RPMI8226 (cell line): ENCODE measurements at regions not wholly inside any gene's neighbourhood (a gene's known extent, or its start where the extent isn't known, plus 50 kb on each side); places are given as distances from the start of the nearest gene placed in this dataset.
"Not testable (repeated sequence)": the region's sequence is repeated elsewhere in the genome, so short reads cannot be mapped to it uniquely, and the experiment has no call there.

Source experiments
- DNase-seq: peaks from one replicate; pipeline ENCODE4 v3.0.0-alpha.2; 2015

DNA sequence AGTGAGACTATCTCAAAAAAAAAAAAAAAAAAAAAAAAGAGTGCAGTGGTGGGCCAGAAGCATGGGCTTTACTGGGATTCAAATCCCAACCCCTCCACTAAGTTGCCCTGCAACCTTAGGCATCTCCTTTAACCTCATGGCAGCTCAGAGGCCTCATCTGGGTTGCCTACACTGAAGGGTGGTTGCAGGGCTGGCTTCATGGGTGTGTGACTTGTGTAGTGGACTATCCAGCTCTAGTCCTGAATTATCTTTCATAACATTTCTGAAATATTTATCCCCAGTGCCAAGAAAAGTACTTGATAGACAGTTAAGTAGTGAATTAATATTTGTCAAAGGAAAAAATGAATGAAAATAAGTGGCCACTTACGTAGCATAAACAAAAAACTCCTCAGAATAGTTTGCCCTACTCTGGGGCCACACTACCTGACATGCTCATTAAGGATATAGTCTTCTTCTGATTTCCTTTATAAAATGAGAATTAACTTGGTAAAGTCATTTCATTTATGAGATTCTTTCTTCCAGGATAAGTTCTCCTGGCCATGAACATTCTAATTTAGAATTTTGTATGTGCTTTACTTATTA lies 116.0 kb upstream of the SYT13 start:
- no peak for DNase-seq

DNA sequence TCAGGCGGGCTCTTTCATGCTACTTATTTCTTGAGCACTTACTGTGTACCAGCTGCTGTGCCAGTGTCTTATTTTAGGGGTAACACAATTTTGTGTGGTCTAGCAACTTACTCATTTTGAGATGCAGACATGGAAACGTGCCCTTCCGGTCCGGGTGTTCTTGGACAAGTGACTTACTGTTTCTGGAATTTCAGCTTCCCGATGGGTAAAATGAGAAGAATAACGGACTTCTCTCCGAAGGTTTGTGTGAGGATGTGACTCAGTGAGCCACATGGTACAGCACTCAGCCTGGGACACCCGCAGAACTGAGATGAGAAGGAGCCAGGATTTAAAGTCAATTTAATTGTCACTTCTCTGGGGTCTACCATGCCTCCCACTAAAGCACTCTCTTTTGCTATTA lies 114.5 kb upstream of the SYT13 start:
- DNase-seq: no peak

DNA sequence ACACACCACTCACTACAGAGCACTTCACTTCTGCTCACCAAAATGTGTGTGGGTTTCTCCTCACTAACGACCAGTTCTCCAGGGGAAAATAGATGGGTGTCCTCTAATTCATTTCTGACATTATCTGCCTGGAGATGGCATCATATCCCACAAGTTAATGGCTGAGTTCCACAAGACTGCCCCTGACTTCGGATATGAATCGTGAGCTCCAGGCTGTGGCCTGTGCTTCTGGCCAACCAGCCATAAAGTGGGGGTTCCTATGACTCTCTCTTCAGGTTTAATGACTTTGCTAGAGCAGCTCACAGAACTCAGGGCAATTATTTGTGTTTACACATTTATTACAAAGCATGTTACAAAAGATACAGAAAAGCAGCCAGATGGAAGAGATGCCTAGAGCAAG lies 113.0 kb upstream of the SYT13 start:
- DNase-seq: no peak

DNA sequence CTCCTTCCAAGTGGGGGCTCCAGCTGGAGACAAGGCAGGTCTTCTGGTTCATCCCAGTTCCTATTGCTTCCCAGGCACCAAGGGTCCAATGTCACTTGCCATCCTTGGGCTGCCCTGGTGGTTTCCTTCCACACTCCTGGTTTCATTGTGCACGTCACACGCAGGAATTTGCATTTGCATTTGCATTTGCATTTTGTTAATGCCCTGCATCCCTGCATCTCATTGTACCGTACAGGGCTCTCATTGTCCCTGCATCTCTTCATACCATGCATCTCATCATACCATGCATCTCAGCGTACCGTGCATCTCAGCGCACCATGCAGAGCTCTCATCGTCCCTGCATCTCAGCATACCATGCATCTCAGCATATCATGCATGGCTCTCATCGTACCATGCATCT lies 112.2 kb upstream of the SYT13 start:
- no peak for DNase-seq

DNA sequence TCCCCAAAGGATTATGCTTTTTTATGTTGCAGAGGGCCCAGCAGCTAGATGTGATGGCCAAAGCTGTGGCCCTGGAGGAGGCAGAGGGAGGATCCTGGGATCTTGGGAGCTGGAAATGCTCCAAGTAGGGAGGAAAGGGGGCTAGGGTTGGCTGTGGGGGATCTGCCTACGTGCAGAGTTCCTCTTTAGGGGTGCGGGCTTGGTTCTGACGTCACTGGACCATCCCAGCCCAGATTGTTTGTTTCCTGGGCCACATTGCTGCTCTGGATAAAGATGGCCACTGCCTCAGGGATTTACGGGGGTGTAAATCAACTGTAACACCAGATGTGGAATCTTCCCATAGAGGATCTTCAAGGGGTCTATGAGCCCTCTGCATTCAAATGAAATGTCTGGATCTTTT lies 110.3 kb upstream of the SYT13 start:
- DNase-seq: no peak

DNA sequence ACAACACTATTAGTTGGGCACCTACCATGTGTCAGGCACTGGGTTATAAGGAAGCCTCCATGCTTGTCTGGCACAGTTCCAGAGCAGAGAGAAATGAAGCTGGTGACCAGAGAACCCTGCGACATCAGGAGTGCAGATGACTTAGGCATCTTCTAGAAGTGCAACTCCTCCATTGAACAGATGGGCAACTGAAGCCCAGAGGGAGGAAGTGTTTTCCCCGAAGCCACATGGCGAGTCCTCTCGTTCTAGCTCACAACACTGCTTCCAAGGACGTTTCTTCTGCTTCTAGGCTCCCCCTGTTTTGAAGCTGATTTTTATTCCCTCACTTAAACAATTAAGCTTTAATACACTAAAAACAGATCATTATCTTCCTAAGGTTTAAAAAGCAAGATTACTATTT lies 109.8 kb upstream of the SYT13 start:
- no peak for DNase-seq

DNA sequence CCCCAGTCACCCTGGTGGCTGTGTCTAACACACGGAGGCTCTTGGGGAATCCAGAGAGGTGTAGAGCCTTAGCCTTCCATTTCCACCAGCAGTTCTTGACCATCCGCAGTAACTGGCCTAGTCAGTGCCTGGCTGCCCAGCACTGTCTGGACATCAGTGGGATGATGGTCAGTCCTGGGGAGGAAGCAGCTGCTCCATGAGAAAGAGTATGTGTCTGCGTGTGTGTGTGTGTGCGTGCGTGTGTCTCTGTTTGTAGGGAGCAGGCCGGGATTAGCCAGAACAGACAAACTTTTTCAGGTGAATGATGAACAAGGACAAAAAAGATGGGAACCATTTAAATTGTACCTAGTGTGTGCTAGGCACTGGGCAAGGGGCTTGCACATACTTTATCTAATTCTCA lies 109.3 kb upstream of the SYT13 start:
- DNase-seq: no peak

DNA sequence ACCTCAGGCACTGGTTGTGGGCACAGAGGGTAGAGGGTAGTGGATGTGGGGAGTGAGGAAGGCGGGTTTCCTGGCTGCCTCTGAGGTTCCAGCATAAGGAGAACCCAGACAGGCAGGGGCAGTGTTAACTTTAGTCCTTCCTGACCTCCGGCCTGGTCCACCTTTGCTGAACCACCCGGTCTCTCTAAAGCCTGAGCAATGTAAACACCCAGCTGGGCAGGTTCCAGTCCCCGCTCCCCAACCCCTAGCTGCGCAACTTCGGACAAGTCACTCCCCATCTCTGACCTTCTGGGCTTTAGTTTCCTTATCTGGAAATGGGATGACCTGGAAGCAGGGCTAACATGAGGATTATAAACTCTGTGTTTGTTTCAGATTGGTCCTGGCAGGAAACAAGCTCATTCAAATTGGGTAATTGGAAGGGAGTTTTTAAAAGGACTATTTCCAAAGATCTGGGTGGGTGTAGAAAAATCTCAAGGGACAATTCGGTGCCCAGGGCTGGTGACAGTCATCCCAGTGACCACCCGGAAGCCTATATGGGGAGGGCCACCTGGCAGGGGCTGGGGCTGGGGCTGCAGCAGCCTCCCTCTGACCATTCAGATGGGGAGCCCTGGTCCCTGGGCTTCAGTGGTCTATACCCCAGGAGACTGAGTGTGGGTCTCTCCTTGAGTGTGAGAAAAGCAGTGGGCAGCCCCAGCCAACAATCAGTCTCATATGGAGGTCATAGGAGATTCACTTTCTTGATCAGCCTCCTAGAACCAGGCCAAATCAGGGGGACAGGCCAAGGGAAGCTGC lies 108.3 kb upstream of the SYT13 start:
- DNase-seq: no peak

DNA sequence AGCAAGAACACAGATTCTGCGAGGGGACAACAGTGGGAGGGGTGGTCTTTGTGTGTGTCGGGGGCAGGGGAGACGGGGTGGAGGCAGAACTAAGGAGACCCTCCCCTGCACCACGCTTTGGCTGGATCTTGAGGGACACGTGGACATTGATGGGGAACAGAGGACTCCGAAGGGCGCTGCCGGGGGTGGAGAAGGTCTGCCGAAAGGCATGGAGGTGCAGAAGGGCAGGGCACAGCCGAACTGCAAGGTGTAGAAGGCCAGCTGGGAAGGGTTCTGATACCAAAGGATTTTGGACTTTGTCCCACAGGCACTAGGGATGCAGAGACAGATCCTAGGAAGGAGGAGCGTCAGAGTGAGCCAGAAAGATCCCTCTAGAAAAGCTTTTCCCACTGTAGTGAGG lies 107.7 kb upstream of the SYT13 start:
- DNase-seq: no peak

DNA sequence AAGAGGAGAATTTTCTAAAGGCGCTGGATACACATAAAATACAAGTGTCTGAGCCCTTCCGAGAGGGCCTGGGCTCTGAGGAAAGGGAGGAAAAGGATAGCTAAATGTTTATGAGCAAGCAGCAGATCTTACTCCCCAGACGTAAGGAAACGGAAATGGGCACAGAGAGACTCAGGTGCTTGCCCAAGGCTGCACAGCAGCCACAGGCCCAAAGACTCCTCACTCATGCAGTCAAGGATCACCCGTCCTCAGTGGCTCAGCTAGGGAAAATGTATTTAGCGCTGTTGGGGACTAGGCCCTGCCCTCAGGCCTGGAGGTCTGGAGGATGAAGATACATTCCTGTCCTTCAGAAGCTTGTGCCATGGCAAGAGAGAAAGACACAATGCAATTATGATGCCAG lies 107.2 kb upstream of the SYT13 start:
- DNase-seq: no peak

DNA sequence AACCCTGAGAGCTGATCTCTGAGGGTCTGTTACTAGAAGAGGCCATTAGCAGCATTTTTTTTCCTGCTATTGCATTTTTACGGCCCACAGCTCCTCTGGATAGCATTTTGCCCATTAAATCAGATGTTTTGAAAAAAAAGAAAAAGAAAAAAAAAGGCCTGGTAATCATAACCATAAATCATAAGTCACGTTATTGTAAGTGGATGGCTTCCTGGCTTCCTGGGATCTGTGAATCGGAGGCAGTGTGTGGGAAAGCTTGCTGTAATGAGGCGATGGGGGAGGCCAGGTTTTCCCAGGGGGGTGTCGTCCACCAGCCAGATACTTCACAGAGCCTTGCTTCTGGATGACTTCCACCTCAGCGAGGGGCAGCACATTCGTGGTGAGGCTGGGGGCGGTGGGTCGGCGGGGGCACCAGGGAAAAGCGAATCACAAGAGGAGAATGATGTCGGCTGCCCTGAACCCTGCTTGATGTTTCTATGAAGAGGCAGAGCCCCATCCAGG lies 106.5 kb upstream of the SYT13 start:
- DNase-seq: no peak

DNA sequence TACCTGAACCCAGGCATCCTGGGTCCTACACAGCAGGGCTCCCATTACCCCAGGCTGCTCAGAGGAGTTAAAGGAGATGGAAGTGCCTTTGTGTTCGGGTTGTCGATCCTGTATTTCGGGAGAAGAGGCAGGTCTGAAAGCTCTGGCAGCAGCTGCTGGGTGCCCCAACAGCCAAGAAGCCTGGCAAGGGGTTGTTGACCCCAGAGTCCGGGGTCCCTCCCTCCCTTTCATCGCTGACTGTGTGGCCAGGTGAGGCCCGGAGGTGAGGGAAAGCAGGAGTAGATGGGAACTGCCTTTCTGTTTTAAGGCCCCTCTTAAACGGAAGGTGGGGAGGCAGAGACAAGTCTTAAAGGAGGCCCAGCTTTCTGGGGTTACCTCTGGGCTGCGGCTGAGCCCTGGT lies 106.0 kb upstream of the SYT13 start:
- no peak for DNase-seq

DNA sequence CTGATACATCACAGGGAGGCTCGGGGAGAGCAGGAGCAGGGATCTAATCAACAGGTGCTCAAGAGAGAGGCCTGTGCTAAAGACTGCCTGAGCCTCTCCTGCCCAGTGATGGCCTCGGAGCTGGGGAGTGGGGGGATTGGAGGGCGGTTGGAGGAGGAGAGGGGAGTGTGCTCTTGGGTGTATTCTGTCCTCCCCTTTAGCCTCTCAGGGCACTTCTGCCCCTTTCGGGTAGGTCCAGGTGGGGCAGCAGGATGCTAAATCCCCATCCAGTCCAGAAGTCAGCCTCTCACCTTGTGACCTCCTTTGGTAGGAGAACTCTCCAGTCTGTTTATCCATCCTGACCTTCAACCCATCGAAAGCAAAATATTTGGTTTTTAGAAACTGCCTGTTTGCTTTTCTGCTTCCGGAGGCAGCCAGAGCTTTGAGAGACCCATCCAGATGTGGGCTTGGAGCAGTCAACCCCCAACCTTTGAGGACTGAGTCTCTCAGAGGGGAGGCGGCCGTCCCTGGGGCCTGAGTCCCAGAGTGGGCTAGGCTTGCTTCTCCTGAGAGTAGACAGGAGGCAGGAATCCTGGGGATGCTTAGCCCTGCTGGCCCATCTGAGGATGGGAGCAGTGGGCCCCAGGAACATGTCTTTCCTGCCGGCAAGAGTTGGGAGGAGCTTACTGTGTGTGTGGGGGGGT lies 105.2 kb upstream of the SYT13 start:
- no peak for DNase-seq

DNA sequence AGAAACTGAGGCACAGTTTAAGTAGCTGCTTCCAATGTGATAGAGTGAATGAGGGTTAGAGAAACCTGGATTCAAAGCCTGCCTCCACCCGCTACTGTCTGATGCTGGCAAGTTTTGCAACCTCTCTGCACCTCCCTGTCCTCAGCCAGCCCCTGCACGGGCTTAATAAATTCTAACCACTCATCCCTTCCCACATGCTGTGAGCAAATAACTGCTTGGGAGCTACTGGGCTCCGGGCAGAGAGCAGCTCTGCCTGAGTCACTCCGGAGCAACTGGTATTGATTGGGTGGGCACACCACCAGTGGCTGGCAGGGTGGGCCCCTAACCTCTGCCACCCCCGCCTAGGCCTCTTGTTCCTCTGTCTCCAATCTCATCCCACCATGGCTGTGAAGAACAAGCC lies 104.3 kb upstream of the SYT13 start:
- no peak for DNase-seq

DNA sequence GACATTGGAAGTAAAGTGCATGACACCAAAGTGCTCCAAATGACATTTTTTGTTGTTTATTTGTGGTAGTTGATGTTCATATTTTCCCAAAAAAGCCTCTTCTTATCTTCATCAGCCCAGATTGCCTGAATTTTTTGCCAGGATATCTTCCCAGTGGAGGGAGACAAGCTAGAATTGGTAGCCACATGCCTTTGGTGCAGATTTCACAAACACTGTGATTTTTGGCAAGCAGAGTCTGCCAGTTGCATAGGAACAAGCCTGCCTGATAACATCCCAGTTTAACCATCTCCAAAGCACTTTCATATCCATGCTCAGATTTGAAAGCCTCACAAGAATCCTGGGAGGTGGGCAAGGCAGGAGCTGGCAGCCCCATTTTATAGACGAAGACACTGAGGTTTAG lies 102.3 kb upstream of the SYT13 start:
- no peak for DNase-seq

DNA sequence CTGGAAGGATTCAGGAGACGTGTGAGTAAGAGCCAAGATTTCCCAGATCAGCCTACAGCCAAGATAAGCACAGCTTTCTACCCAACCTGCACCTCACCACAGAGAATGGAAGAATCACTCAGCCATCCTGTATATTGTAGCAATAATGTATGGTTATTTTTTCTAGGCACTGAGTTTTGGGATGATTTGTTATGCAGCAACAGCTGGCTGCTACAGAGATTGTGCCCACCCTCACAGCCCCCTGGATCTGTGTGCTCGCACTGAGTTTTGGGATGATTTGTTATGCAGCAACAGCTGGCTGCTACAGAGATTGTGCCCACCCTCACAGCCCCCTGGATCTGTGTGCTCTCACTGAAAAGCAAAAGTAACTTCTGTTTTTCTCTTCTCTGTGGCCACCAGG lies 101.7 kb upstream of the SYT13 start:
- not testable (repeated sequence) for DNase-seq

DNA sequence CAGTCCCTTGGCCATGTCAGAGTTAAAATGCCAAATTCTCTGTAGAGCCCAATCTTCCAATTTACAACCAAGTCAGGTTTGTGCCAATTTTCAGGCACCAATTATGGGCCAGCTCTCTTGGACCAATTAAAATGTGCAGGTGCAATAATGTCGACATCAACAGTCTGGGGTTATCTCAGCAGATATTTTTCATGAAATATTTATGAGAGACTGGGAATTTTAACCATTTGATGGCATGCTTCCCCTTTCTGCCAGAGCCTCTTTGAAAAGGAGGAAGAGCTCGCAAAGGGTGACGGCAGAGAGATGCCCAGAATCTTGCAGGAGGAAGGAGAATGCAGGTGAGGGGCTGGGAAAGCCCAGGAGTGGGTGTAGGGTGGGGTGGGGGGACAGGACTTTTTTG lies 100.8 kb upstream of the SYT13 start:
- DNase-seq: no peak

DNA sequence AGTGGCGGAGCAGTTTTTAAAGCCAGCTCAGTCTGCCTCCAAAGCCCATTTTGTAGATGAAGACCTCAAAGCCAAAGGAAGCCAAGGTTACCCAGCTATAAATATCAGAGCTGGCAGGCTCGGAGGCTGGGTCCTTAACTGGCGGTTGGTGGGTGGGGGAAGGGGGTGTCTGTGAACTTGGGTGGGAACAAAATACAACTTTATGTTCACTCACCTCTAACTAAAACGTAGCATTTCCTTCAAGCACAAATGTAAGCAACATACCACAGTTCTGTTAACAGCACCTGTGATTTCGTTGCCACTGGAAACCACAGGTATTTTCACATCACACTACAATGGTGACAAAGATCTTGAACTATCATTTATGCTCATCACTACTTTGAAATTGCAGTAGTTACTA lies 99.7 kb upstream of the SYT13 start:
- peak; percentile 22 for DNase-seq

DNA sequence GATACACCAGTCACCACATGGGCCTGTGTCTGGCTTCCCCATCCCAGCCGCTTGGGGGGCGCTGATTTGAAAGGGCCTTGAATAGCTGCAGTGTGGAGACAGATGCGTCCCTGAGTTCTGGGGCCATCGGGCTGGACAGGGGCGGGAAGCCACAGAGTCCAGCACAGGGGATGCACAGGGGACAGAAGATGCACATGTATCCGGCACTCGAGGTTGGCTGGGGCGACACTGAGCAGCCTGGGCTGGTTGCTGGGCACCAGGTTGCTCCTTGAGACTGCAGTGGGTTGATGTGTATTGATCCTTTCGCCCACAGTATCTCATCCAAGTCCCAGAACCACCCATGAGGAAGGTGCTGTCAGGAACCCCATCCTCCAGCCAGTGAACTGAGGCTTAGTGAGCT lies 99.3 kb upstream of the SYT13 start:
- DNase-seq: no peak

DNA sequence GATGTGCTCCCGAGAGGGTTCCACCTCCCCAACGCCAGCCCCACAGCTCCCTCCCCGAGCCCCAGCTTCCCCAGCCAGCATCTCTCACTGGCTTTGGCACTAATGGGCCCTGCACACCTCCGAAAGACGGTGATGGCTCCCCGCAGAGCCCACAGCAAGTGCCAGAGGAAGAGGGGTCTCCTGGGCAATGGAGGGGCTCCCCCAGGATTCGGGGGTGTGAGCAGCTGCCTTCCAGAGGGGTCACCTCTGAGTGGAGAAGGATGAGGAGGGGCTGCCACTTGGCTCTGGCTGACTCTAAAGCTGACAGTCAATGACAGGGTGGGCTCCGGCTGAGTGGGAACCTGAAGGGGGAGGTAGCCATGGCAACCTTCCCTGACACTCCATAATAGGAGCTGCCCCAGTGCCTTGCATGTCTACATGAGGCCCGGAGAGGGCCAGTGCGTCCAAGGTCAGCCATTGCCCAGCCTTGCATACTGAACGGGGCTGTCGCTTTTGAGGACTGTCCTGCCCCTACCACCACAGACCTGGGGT lies 98.6 kb upstream of the SYT13 start:
- DNase-seq: no peak

DNA sequence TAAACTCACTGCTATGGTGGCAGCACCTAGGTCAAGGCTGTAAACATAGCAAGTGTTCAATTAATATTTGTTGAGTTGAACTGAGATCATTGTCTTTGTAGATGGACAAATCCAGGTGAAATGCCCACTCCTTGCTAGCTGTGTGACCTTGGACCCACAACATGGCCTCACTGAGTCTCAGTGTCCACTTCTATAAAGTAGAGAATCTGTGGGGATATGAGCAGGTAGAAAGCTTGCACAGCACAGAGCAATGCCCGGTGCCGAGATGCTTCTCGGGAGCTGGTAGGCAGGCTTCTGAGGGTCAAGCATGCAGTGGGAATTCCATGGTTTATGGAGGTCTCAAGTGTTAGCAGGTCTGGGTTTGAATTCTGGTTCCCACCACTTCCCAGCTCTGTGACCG lies 97.9 kb upstream of the SYT13 start:
- DNase-seq: no peak

DNA sequence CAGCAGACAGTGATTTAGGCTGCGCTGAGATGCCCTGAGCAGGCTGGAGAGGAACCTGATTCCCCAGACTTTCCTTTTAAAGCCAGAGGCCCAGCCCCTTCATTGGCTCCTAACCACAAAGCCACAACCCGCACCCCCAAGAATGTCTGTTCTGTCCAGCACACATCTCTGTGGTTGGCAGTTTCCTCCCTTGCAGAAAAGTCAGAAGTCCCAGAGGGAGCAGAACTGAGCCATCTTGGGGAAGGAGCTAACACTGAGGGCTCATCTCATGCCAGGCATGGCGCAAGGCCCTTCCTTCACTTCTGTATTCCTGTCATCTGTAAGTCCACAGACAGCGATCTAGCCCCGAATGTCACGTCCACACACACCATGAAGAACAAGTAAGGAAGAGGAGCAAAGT lies 97.1 kb upstream of the SYT13 start:
- peak; percentile 6 for DNase-seq

DNA sequence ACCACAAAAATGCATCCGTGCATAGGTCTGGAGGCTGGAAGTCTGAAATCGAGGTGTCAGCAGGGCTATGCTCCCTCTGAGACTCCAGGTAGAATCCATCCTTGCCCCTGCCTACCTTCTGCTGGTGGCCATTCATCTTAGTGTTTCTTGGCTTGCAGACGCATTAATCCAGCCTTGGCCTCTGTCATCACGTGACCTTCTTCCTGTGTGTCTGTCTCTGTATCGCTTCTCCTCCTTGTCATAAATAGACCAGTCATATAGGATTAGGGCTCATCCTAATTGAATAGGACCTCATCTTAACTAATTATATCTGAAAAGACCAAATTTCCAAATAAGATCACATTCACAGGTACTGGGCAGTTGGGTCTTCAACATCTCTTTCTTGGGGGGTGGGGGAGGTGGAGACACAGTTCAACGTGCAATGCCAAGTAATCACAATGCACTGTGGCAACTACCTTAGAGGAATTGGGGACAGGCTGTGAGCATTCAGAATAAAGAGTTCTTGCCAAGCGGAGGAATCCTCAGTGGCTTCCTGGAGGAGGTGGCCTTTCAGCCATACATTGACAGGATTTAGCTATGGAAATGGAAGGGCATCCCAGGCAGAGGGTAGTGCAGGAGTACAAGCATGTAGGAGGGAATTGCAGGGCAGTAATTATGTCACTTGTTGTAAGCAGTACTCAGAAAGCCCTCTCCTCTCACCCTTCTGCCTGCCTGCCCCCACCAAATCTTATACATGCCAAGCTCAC lies 96.2 kb upstream of the SYT13 start:
- no peak for DNase-seq
